ENCODE measurements at regions not wholly inside any gene's neighbourhood (a gene's known extent, or its start where the extent isn't known, plus 50 kb on each side); places are given as distances from the start of the nearest gene placed in this dataset.

DNA sequence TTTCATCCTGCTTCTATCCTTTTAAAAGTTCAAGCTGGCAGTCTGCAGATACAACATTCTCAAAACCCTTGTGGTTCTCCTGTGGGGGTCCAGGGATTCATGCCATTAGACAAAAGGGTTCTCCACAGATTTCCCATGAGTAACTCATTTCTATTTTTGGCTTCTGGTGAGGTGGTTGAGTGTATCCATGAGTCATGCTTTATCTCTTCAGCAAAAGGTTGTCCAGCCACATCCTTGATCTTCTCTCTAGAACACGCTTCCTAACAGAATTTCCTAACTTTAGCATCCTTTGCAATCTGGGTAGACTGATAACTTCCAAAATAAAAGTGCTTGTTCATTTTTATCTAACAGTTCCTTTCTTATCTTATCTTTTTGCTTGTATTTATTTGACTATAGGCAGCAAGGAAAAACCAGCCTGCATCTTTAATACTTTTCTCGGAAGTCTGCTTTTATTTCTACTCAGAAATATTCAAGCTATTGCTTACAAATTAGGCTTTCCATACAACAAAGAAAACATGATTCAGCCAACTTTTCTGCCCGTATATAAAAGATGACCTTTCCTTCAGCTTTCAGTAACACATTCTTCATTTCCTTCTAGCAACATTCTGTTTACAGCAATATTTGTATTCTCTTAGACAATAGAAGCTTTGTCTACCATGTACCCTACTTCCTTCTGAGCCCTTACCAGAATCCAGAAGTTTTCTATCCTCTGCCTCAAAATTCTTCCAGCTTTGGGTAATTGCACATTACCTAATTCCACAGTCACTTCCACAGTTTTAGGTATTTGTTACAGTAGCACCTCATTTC lies 79.3 kb upstream of the IL6 start:
- TF ChIP-seq BHLHE40 (IDR thresholded peaks at IDR 0.05; ENCODE audit: borderline replicate concordance) (no peak), ZNF384 (IDR thresholded peaks at IDR 0.05) (no peak), LEF1 (IDR thresholded peaks at IDR 0.05; ENCODE audit: borderline replicate concordance) (no peak), SP1 (IDR thresholded peaks at IDR 0.05) (no peak), FOXM1 (IDR thresholded peaks at IDR 0.05; ENCODE audit: borderline replicate concordance) (no peak), NFRKB (IDR thresholded peaks at IDR 0.05) (no peak), ARNT (IDR thresholded peaks at IDR 0.05) (no peak), SUZ12 (IDR thresholded peaks at IDR 0.05) (no peak), L3MBTL2 (conservative IDR thresholded peaks at IDR 0.05) (no peak), FOXK2 (IDR thresholded peaks at IDR 0.05) (no peak), CTBP1 (IDR thresholded peaks at IDR 0.05; ENCODE audit: borderline replicate concordance) (no peak), TARDBP (IDR thresholded peaks at IDR 0.05) (no peak)
- TF ChIP-seq, protein P1, sequence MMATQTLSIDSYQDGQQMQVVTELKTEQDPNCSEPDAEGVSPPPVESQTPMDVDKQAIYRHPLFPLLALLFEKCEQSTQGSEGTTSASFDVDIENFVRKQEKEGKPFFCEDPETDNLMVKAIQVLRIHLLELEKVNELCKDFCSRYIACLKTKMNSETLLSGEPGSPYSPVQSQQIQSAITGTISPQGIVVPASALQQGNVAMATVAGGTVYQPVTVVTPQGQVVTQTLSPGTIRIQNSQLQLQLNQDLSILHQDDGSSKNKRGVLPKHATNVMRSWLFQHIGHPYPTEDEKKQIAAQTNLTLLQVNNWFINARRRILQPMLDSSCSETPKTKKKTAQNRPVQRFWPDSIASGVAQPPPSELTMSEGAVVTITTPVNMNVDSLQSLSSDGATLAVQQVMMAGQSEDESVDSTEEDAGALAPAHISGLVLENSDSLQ (IDR thresholded peaks at IDR 0.05), result no peak

Measured in HEK293T (cell line).